Activated T-helper 17 cell treated with anti-CD3 and anti-CD28 coated beads, Interleukin-2, amount 50 U/mL, for 72 hours (primary cell): ENCODE measurements at regions not wholly inside any gene's neighbourhood (a gene's known extent, or its start where the extent isn't known, plus 50 kb on each side); places are given as distances from the start of the nearest gene placed in this dataset.

Experiments used
- ATAC-seq: fragments of 150-1000 bp; cut with Tn5 transposase; replicated peaks from 2 replicates; pipeline ENCODE4 v1.10.0; 2021; ENCODE audit warnings: mild to moderate bottlenecking, moderate library complexity
- H3K27ac Mint-ChIP-seq: one replicate; pipeline ENCODE4 v1.8.0; 2022; ENCODE audit warnings: mixed read lengths
- H3K27me3 Mint-ChIP-seq: one replicate; pipeline ENCODE4 v1.8.0; 2022; ENCODE audit warnings: mixed read lengths
- H3K36me3 Mint-ChIP-seq: one replicate; pipeline ENCODE4 v1.8.0; 2022; ENCODE audit warnings: low read depth, mild to moderate bottlenecking, mixed read lengths
- H3K4me1 Mint-ChIP-seq: one replicate; pipeline ENCODE4 v1.8.0; 2022; ENCODE audit warnings: mixed read lengths
- H3K4me3 Mint-ChIP-seq: one replicate; pipeline ENCODE4 v1.8.0; 2022; ENCODE audit warnings: mild to moderate bottlenecking, mixed read lengths
- H3K9me3 Mint-ChIP-seq: one replicate; pipeline ENCODE4 v1.8.0; 2022; ENCODE audit warnings: mixed read lengths

DNA sequence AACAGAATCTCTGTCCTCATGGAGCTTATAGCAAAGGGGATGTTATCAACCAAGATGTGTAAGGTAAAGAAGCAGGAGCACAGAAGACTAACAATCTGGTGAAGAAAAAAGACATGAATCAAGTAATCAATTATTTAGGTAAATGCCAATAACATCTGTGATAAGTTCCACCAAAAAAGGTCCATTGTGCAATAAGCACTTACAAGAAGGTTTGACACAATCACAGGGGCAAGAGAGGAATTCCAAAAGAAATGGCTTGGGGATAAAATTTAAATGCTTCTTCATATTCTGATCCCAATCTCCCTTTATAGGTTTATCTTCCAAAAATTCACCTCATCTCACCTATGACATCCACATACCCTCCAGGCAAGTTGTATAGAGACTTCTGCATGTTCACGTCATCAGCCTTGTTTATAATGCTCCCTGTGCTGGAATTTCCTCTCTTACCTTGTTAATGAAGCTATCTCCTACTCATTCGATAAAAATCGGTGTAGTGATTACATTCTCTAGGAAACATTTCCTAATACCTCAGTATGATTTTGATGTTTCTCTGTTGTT lies 53.6 kb upstream of the DPT start:
- H3K4me3 Mint-ChIP-seq = no peak overlapping the region
- no peak overlapping the region for H3K27ac Mint-ChIP-seq
- H3K27me3 Mint-ChIP-seq = peaks cover 18% of the 10 kb centered on the region
- ATAC-seq = no peak
- H3K36me3 Mint-ChIP-seq = no peaks in the 10 kb centered on the region
- H3K4me1 Mint-ChIP-seq = no peaks in the 10 kb centered on the region
- H3K9me3 Mint-ChIP-seq = no peaks in the 10 kb centered on the region

GRCh38 chr1:168783458-168784210 lies 54.6 kb upstream of the DPT start:
- Mint-ChIP-seq H3K4me3 (no peak overlapping the region), H3K27ac (no peak overlapping the region), H3K27me3 (peaks cover 18% of the 10 kb centered on the region), H3K4me1 (no peaks in the 10 kb centered on the region), H3K9me3 (no peaks in the 10 kb centered on the region), H3K36me3 (no peaks in the 10 kb centered on the region)
- ATAC-seq = no peak

- H3K4me3 Mint-ChIP-seq = no peak overlapping the region
These were observed 57.7 kb upstream of the DPT start for GRCh38 chr1:168786476-168787330.

DNA sequence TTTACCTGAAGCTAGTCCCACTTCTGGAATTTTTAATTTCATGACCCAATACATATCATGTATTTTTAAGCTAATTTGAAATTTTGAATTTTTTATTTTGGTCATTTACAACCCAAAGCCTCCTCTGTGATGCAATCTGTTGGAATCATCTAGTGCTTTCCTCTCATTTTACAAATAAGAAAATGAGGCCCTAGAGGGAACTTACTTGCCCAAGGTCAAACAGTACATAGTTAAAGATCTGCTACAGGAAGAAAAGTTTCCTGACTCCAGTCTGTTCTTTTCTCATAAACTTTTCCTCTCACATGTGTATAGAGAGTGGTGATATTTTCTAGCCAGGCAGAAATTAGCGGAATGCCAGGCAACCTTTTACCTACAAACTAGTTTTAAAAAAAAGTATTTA lies 59.3 kb upstream of the DPT start:
- Mint-ChIP-seq H3K4me1 (no peaks in the 10 kb centered on the region), H3K4me3 (no peak overlapping the region), H3K27ac (no peak overlapping the region), H3K27me3 (peaks cover 26% of the 10 kb centered on the region), H3K36me3 (no peaks in the 10 kb centered on the region), H3K9me3 (no peaks in the 10 kb centered on the region)
- no peak for ATAC-seq

More at GRCh38 chr1:168786476-168787330, 57.7 kb upstream of the DPT start:
- Mint-ChIP-seq H3K36me3 (no peaks in the 10 kb centered on the region), H3K9me3 (no peaks in the 10 kb centered on the region), H3K27me3 (peaks cover 21% of the 10 kb centered on the region), H3K27ac (no peak overlapping the region), H3K4me1 (no peaks in the 10 kb centered on the region)
- no peak for ATAC-seq

DNA sequence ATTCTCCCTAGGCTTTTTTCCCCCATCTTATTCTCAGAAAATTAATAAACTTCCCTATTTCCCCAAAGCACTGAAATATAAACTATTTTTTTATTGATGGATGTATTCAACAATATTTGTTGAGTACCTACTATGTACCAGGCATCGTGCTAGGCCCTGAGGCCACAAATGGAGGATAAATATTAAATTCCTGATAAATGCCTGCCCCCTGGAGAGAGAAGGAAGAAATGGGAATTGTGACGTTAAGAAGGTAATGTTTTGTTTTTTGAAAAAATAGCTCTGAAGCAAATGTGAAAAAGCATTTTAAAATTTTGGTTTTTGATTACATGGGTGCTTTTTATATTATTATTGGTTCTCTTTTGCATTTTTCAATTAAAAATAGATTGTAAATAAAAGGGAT lies 60.5 kb upstream of the DPT start:
- no peaks in the 10 kb centered on the region for H3K36me3 Mint-ChIP-seq

GRCh38 chr1:168792142-168792541 lies 63.1 kb upstream of the DPT start:
- no peak overlapping the region for H3K4me3 Mint-ChIP-seq
- no peak overlapping the region for H3K27ac Mint-ChIP-seq
- no peaks in the 10 kb centered on the region for H3K36me3 Mint-ChIP-seq
- ATAC-seq = peak; percentile 81
- H3K9me3 Mint-ChIP-seq = no peaks in the 10 kb centered on the region
- H3K27me3 Mint-ChIP-seq = peaks cover 25% of the 10 kb centered on the region
- H3K4me1 Mint-ChIP-seq = no peaks in the 10 kb centered on the region

More for the DNA sequence above, 60.5 kb upstream of the DPT start:
- Mint-ChIP-seq H3K27ac (no peak overlapping the region), H3K9me3 (no peaks in the 10 kb centered on the region), H3K27me3 (peaks cover 26% of the 10 kb centered on the region), H3K4me1 (no peaks in the 10 kb centered on the region), H3K4me3 (no peak overlapping the region)
- ATAC-seq = no peak

GRCh38 chr1:168792592-168793125 lies 63.7 kb upstream of the DPT start:
- ATAC-seq = no peak
- no peaks in the 10 kb centered on the region for H3K9me3 Mint-ChIP-seq
- no peak overlapping the region for H3K27ac Mint-ChIP-seq
- H3K4me3 Mint-ChIP-seq = no peak overlapping the region
- peaks cover 25% of the 10 kb centered on the region for H3K27me3 Mint-ChIP-seq
- no peaks in the 10 kb centered on the region for H3K36me3 Mint-ChIP-seq
- H3K4me1 Mint-ChIP-seq = no peaks in the 10 kb centered on the region

DNA sequence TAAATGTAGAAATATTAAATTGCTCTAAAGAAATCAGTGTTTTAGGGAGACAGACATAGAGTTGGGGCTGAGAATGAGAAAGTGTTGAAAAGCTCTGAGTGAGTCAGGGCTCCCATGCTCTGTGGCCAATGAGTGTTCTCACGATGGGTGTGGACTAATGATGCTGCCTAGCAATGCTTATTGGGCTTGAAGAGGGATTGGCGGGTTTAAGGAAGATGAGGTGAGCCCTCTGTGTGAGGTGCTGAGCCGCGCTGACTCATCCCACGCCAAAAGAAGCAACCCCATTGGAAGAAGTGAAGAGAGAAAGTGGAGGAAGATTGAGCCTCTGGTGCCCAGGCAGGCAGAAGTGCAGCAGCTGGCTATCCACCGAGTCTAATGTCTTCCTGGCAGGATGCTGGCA lies 65.1 kb upstream of the DPT start:
- Mint-ChIP-seq H3K9me3 (no peaks in the 10 kb centered on the region), H3K4me3 (no peak overlapping the region), H3K36me3 (no peaks in the 10 kb centered on the region), H3K27ac (no peak overlapping the region), H3K4me1 (no peaks in the 10 kb centered on the region), H3K27me3 (peaks cover 25% of the 10 kb centered on the region)
- peak; percentile 56 for ATAC-seq

GRCh38 chr1:168795681-168796080 lies 66.7 kb upstream of the DPT start:
- no peaks in the 10 kb centered on the region for H3K9me3 Mint-ChIP-seq
- H3K4me1 Mint-ChIP-seq = no peaks in the 10 kb centered on the region
- no peak overlapping the region for H3K4me3 Mint-ChIP-seq
- H3K27ac Mint-ChIP-seq = no peak overlapping the region
- H3K27me3 Mint-ChIP-seq = peaks cover 25% of the 10 kb centered on the region
- ATAC-seq = no peak
- H3K36me3 Mint-ChIP-seq = no peaks in the 10 kb centered on the region

DNA sequence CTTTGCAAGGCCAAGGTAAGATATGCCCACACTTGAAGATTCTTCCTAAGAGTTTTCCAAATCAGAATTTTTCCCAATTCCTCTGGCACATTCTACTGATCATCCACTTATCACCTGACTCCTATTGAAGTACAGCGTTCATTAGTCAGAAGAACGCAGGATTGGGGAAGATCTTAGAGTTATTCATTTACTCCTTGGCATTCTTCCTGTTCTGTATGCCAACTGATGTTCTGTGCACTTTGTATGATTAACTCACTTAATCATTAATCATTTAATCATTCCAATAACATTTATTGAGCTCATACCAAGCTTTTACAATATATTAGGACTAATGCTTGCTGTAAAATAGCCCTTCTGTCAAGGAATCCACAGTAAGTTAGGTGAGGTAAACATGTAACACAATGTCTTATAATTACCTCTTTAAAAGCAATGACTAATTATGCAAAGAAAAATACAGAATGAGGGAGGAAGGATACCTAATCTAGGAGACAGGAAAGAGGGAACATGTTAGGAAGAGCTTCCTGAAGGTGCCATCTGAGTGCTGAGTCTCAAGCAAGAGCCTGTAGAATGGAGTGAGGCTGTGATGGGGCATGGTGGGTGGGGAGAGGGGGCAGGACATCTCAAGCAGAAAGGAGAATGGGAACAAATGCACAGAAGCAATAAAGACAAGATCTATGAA lies 71.1 kb upstream of the DPT start:
- Mint-ChIP-seq H3K4me1 (no peaks in the 10 kb centered on the region), H3K27me3 (peaks cover 12% of the 10 kb centered on the region), H3K36me3 (no peaks in the 10 kb centered on the region), H3K27ac (no peak overlapping the region), H3K9me3 (no peaks in the 10 kb centered on the region), H3K4me3 (no peak overlapping the region)
- ATAC-seq = no peak

DNA sequence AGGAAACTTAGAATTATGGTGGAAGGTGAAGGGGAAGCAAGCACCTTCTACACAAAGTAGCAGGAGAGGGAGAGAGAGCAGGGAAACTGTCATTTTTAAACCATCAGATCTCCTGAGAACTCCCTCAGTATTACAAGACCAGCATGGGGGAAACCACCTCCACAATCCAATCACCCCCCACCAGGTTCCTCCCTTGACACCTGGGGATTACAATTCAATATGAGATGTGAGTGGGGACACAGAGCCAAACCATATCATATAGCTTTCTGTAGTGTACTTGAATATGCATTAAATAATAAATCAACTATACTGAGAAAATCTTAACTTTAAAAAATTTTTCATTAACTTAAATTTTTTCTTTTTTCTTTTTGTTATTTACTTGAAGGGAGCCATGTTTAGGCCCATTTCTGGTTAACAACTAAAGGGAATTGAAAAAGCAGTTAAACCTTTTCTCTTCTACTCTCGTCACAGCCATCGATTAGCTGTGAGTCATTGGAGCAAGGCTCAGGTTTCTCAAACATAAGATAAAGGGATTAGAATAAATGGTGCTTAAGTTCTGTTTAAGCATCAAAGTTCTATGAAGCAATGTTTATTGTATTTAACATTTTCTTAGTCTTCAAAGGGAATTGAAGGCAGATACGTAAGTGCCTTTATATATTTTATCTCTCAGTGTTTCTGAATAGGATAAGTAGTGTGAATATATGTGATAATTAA lies 72.2 kb upstream of the DPT start:
- no peak for ATAC-seq
- H3K36me3 Mint-ChIP-seq = no peaks in the 10 kb centered on the region
- H3K9me3 Mint-ChIP-seq = no peaks in the 10 kb centered on the region
- H3K4me3 Mint-ChIP-seq = no peak overlapping the region
- no peak overlapping the region for H3K27ac Mint-ChIP-seq
- no peaks in the 10 kb centered on the region for H3K4me1 Mint-ChIP-seq
- H3K27me3 Mint-ChIP-seq = peaks cover 9% of the 10 kb centered on the region

DNA sequence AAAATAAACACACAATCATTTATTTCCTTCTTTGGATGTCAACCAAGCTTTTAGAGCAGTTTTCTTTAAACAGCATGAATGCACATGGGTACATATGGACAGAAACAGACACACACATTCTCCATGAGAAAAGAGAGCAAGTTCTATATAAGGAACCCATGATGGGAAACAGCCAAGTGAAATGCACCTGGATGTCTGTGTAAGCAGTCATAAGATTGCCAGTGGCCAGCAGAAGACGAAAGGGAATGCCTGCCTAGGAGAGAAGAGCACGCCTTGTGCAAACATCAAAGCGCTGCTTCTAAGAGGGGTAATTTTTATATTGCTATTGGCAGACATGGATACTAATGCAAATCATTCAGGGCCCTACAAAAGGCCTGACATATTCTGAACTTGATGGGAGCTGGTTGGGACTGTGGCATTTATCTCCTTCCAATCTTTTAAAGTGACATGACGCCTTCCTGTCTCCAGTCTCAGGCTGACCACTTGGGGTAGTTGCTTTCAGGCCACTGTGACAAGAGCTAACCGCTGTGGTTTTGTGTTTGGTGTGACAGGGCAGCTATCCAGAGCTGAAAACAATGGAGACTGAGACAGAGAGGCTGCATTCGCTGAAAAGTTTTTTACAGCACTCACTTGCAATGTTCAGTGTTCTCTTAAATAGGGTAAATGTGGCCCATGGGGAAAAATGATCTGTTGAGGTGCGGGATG lies 75.0 kb upstream of the DPT start:
- H3K9me3 Mint-ChIP-seq = no peaks in the 10 kb centered on the region
- H3K4me3 Mint-ChIP-seq = no peak overlapping the region

DNA sequence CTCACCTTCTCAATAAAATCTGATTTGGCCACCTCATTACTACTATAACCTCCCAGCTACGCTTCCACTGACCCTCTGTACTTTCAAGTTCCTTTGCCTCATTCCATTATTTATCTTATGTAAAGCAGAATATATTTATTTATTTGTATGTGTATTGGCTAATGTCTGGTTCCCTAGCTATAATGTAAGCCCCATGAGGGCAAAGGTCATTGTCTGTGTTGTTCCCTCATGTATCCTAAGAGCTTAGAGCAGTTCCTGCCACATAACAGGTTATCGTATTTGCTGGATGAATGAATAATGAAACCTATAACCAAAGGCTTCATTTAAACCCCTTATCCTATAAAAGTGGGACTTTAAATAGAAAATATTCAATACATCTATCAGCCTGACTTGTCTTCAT lies 77.9 kb upstream of the DPT start:
- no peak for ATAC-seq
- no peaks in the 10 kb centered on the region for H3K36me3 Mint-ChIP-seq
- no peak overlapping the region for H3K4me3 Mint-ChIP-seq
- H3K4me1 Mint-ChIP-seq = no peaks in the 10 kb centered on the region
- peaks cover 8% of the 10 kb centered on the region for H3K27me3 Mint-ChIP-seq
- H3K9me3 Mint-ChIP-seq = no peaks in the 10 kb centered on the region
- no peak overlapping the region for H3K27ac Mint-ChIP-seq

More for the DNA sequence above, 75.0 kb upstream of the DPT start:
- Mint-ChIP-seq H3K27ac (no peak overlapping the region), H3K27me3 (peaks cover 13% of the 10 kb centered on the region), H3K36me3 (no peaks in the 10 kb centered on the region), H3K4me1 (no peaks in the 10 kb centered on the region)
- ATAC-seq = no peak
